GM21529 (cell line): ENCODE measurements at regions not wholly inside any gene's neighbourhood (a gene's known extent, or its start where the extent isn't known, plus 50 kb on each side); places are given as distances from the start of the nearest gene placed in this dataset.
"Not testable (repeated sequence)": the region's sequence is repeated elsewhere in the genome, so short reads cannot be mapped to it uniquely, and the experiment has no call there.

Experiments used
- ATAC-seq: cut with Tn5 transposase; IDR thresholded peaks from one replicate; pipeline ENCODE4 v1.9.1; 2021; ENCODE audit not compliant: unreplicated experiment

- ATAC-seq: no peak
These were observed 205.9 kb upstream of the ECI2 start for GRCh38 chr6:4341078-4341797.

- no peak for ATAC-seq
These were observed 205.2 kb upstream of the ECI2 start for GRCh38 chr6:4340544-4340943.

- ATAC-seq: no peak
These were observed 203.5 kb upstream of the ECI2 start for GRCh38 chr6:4338884-4339283.

GRCh38 chr6:4336778-4337442 lies 201.5 kb upstream of the ECI2 start:
- ATAC-seq: no peak

- no peak for ATAC-seq
These were observed 200.7 kb upstream of the ECI2 start for GRCh38 chr6:4336084-4336483.

- ATAC-seq: not testable (repeated sequence)
These were observed 198.9 kb upstream of the ECI2 start for GRCh38 chr6:4334158-4334740.

GRCh38 chr6:4327841-4328240 lies 192.5 kb upstream of the ECI2 start:
- no peak for ATAC-seq

- ATAC-seq: no peak
These were observed 189.4 kb upstream of the ECI2 start for GRCh38 chr6:4324746-4325145.

GRCh38 chr6:4323322-4323721 lies 187.9 kb upstream of the ECI2 start:
- no peak for ATAC-seq

- no peak for ATAC-seq
These were observed 187.5 kb upstream of the ECI2 start for GRCh38 chr6:4322846-4323309.

GRCh38 chr6:4322134-4322845 lies 186.9 kb upstream of the ECI2 start:
- ATAC-seq: no peak

- ATAC-seq: no peak
These were observed 185.5 kb upstream of the ECI2 start for GRCh38 chr6:4320860-4321259.

GRCh38 chr6:4319981-4320683 lies 184.8 kb upstream of the ECI2 start:
- no peak for ATAC-seq

- no peak for ATAC-seq
These were observed 182.9 kb upstream of the ECI2 start for GRCh38 chr6:4318321-4318720.

- ATAC-seq: no peak
These were observed 181.6 kb upstream of the ECI2 start for GRCh38 chr6:4316867-4317400.

- no peak for ATAC-seq
These were observed 178.9 kb upstream of the ECI2 start for GRCh38 chr6:4314201-4314707.

GRCh38 chr6:4313044-4313686 lies 177.8 kb upstream of the ECI2 start:
- no peak for ATAC-seq

- no peak for ATAC-seq
These were observed 176.8 kb upstream of the ECI2 start for GRCh38 chr6:4311976-4312860.

GRCh38 chr6:4309540-4309939 lies 174.2 kb upstream of the ECI2 start:
- ATAC-seq: no peak
